NB4 (cell line): ENCODE measurements at regions not wholly inside any gene's neighbourhood (a gene's known extent, or its start where the extent isn't known, plus 50 kb on each side); places are given as distances from the start of the nearest gene placed in this dataset.

ENCODE experiments used
- MYC ChIP-seq: IDR thresholded peaks from 2 replicates; pipeline ENCODE4 v1.6.1; 2011; ENCODE audit warnings: low read depth, low read length
- POLR2A ChIP-seq: IDR thresholded peaks from 2 replicates; pipeline ENCODE4 v1.6.1; 2011; ENCODE audit warnings: mild to moderate bottlenecking; ENCODE audit not compliant: insufficient read length; ENCODE audit errors: extremely low read depth
- TF ChIP-seq, protein P1 (sequence below): IDR thresholded peaks from one replicate; pipeline ENCODE4 v1.5.1; 2012; ENCODE audit warnings: low read depth, low read length

DNA sequence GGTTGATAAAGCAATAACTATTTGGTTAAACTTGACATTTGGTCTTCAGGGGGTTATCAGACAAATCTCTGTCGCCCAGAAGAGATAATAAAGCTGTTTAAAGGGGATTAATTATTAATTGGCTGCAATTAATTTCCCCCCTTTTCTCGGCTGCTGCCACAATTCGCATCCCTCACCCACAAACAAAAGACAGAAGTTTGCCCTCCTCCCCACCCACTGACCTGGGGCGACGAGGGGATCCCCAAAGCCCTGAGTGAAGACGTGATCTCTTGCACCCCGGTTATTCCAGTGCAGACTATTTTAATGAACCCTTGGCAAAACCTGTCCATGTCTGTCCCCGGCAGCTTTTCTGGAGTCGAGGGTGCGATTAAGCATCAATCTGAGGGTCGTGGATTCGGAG, 55.7 kb upstream of the TMEM33 start:
- TF ChIP-seq, protein P1, sequence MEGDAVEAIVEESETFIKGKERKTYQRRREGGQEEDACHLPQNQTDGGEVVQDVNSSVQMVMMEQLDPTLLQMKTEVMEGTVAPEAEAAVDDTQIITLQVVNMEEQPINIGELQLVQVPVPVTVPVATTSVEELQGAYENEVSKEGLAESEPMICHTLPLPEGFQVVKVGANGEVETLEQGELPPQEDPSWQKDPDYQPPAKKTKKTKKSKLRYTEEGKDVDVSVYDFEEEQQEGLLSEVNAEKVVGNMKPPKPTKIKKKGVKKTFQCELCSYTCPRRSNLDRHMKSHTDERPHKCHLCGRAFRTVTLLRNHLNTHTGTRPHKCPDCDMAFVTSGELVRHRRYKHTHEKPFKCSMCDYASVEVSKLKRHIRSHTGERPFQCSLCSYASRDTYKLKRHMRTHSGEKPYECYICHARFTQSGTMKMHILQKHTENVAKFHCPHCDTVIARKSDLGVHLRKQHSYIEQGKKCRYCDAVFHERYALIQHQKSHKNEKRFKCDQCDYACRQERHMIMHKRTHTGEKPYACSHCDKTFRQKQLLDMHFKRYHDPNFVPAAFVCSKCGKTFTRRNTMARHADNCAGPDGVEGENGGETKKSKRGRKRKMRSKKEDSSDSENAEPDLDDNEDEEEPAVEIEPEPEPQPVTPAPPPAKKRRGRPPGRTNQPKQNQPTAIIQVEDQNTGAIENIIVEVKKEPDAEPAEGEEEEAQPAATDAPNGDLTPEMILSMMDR: no peak
- TF ChIP-seq POLR2A (no peak), MYC (no peak)
